Hippocampal formation (tissue), 2 donors: ENCODE measurements at regions not wholly inside any gene's neighbourhood (a gene's known extent, or its start where the extent isn't known, plus 50 kb on each side); places are given as distances from the start of the nearest gene placed in this dataset.
A peak's percentile ranks its signal among the peaks of the same experiment; 100 is the strongest.

Source experiments
- DNase-seq, 2 donors: peaks; one replicate each; lab custom pipeline; 2025; lab: John Stamatoyannopoulos, UW

- DNase-seq, result no peak
Measured at GRCh38 chr4:89422441-89422990, 114.9 kb upstream of the GPRIN3 start.

GRCh38 chr4:89420507-89420906 is 112.9 kb upstream of the GPRIN3 start:
- DNase-seq, result no peak

GRCh38 chr4:89419111-89419695 is 111.6 kb upstream of the GPRIN3 start:
- no peak for DNase-seq

DNA sequence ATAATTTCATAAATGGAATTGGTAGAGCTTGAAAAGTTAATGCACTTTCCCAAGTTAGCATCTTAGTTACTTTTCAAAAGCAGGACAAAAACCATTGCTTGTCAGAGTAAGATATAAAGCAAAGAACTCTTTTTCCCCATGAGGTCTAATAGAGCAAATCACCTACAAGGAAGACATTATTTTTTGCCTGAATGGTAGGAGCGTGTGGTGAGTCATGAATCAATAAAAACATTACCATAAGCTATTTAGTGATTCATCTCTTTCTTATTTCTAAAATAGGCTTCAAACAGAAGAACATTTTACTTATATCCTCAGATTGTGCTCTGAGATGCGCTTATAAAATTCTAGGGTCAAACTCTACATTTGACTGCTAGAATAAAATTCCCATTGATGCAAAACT is 109.4 kb upstream of the GPRIN3 start:
- DNase-seq, result no peak

GRCh38 chr4:89413518-89413917 is 105.9 kb upstream of the GPRIN3 start:
- DNase-seq, result no peak

GRCh38 chr4:89411539-89412309 is 104.1 kb upstream of the GPRIN3 start:
- no peak for DNase-seq

- peak in 1 of 2 donors; percentile 4 for DNase-seq
Measured at GRCh38 chr4:89410687-89411086, 103.1 kb upstream of the GPRIN3 start.

GRCh38 chr4:89404530-89404929 is 96.9 kb upstream of the GPRIN3 start:
- DNase-seq, result no peak

- DNase-seq, result no peak
Measured at GRCh38 chr4:89403826-89404225, 96.2 kb upstream of the GPRIN3 start.

DNA sequence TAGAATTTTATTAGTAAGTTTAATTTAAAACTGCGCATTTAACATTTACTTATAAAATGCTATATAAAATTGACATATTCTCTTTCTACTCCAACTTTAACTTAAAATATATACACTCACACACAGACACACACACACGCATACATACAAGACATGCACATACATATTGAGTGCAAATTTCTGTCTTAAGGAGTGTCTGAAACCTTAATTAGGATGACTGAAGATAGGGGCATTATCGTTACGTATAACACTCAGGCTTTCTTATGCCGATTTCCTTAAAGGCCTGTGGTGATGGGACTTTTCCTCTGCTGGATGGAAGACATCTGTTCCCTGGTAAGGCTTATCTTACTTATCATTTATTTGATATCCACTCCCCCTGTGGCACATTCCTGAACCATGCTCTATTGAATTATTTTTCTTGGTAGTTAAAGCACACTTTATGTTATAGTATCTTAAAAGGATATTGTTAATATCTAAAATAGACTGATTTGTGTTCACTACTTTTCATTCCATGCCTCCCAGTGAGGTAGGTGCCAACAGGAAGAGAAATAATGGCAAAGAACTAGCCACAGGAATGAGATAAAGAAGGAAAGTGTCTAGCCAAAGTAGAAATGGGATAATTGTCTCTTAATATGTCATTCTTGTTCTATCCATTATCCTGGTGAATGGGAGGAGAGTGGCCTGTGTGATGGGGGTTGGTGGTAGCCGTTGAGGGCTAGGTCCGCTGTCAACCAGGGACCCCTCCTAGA is 92.9 kb upstream of the GPRIN3 start:
- no peak for DNase-seq

GRCh38 chr4:89398644-89399043 is 91.0 kb upstream of the GPRIN3 start:
- no peak for DNase-seq

DNA sequence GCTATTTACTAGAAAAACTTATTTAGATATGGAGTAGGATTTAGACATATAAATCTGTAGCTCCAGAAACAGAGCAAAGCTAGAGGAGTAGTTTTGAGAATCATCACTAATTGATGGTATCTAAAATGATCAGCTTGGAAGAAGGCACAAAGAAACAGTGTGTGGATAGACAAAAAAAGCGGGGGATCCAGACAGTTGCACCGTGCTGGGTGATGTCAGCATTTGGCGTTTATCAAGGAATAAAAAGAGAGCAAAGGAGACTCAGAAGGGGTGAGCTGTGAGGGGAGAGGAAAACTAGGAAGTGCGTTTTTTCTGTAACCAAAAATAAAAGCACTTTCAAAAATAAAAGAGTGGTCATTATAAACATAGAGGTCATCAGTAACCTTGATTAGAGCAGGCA is 90.5 kb upstream of the GPRIN3 start:
- DNase-seq, result no peak

DNA sequence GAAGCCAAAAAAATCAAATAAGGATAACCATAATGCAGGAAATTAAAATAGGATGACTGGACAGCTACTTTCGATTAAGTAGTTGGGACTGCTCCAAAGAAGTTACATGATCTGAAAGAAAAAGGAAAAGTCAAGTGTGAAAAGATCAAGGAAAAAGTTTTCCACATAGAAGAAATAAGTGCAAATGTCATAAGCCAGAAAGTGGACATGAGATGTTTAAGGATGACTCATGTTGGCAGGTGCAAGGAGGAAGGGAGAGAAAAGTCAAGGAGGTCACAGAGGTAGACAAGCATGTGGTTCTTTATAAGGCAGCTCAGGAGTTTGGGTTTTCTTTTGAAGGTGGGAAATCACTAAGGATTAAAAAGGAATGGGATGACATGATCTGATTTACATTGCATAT is 89.8 kb upstream of the GPRIN3 start:
- no peak for DNase-seq

DNA sequence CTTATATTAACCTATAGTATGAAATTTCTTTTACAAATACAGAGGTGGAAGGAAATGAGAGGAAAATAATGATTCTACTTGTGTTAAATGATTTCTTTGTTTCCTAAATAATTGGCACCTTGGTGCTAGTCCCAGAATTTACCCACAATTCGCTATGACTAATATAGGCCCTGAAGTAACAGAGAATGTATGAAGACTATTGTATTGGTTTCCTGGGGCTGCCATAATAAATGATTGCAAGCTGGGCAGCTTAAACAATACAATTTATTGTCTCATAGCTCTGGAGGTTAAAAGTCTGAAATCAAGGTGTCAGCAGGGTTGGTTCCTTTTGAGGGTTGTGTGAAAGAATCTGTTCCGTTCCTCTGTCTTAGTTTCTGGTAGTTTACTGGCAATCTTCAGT is 74.8 kb upstream of the GPRIN3 start:
- DNase-seq, result no peak

DNA sequence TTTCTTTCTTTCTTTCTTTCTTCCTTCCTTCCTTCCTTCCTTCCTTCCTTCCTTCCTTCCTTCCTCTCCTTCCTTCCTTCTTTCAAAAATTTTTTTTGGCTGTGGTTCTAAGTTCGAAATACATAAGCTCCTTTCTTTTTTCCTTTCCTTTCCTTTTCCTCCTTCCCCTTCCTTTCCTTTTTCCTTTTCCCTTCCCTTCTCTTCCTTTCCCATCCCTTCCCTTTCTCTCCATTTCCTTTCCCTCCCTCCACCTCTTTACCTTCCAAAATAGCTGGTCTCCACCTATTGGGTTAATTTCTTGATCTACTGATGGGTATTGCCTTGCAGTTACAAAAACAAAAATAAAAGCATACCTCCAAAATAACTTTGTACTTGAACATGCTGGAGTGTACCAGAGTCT is 73.4 kb upstream of the GPRIN3 start:
- DNase-seq, result no peak

DNA sequence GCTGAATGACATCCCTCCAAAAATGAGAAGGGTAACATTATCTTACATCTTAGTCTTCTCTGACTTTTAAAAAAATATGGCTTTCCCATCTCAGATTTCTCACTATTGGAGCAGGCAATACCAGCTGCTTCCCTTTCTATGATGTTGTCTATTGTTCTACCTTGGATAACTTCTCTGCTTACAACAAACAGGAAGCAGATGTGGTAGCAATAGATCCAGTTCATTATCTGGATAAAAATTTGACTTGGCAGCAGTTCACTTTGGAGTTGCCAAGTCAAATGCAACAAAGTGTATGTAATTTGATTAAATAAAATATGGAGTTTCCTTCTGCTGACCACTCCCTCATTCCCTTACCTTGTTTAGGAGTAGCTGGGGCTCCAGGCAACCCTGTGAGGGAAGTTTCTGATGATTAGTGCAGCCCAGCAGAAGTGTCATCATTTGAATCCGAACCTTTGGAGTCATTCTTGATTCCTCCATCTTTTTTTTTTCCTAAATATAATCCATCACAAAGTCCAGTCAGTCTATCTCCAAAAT is 72.0 kb upstream of the GPRIN3 start:
- DNase-seq, result no peak

DNA sequence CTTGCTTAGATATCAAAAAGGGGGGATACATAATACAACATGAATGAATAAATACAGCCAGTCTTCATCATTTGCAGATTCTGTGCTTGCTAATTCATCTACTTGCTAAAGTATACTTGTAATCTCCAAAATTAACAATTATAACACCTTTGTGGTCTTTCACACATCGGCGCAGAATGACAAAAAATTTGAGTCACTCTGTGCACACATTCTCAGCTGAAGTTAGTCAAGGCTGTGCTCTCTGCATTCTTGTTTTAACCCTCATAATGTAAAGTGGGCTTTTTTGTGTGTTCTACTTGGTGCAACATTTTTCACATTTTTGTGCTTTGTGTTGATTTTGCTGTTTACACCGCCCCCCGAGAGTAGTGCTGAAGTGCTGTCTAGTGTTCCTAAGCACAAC is 65.8 kb upstream of the GPRIN3 start:
- no peak for DNase-seq

DNA sequence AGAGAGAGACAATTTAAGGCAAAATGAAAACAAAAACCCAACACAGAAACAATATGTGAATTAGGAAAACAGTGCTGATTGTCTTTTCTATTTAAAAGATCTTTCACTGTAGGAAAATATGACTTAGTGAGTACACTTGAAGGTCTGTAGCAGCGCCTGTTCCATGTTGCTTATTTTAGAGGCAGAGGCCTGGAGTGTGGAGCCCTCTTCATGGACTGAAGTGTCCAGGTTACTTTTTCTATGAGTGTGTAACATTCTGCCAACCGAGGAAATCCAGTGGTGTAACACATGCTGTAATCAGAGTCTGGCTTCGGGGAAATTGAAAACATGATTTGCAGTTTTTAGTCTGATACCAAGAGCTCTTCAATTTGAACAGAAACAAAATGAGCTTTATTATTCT is 64.0 kb upstream of the GPRIN3 start:
- DNase-seq, result no peak

- no peak for DNase-seq
Measured at GRCh38 chr4:89369581-89369980, 62.0 kb upstream of the GPRIN3 start.

- DNase-seq, result no peak
Measured at GRCh38 chr4:89368861-89369260, 61.3 kb upstream of the GPRIN3 start.

- no peak for DNase-seq
Measured at GRCh38 chr4:89365776-89366175, 58.2 kb upstream of the GPRIN3 start.

GRCh38 chr4:89365375-89365774 is 57.8 kb upstream of the GPRIN3 start:
- DNase-seq, result no peak

DNA sequence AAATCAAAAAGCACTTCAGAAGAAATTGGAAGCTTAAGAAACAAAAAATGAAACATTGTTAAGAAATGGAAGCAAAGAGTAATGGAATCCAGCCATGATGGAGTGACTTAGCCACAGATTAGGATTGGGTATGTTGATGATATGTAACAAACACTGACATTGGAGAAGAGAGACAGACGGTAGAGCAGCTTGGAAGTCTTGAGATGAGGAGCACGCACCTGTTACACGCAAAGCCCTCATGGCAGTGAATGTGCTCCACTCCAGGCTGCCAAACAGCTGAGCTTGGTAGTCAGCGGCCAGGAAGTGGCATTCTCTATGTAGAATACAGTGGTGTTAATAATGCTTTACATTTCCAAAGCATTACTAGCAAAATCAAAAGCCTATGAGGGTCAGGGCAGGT is 56.9 kb upstream of the GPRIN3 start:
- no peak for DNase-seq
